ENCODE measurements at regions not wholly inside any gene's neighbourhood (a gene's known extent, or its start where the extent isn't known, plus 50 kb on each side); places are given as distances from the start of the nearest gene placed in this dataset.
"Not testable (repeated sequence)": the region's sequence is repeated elsewhere in the genome, so short reads cannot be mapped to it uniquely, and the experiment has no call there.

DNA sequence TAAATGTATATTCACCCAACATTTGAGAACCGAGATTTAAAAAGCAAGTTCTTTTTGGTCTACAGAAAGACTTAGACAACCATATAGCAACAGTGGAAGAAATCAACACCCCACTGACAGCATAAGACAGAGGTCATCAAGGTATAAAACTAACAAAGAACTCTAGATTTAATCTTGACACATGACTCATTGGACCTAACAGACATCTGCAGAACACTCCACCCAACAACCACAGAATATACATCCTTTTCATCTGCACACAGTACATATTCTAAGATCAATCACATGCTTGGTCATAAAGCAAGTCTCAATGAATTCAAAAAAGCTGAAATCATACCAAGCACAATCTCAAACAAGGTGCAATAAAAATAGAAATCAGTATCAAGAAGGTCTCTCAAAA lies 65.8 kb downstream of the SPIN4 start:
- no peak for DNase-seq (ENCODE audit: low read depth, low spot score)

- no peak for DNase-seq (ENCODE audit: low read depth, low spot score)
Observed at GRCh38 chrX:63284659-63285058, 66.5 kb downstream of the SPIN4 start.

GRCh38 chrX:63283348-63283747 lies 67.8 kb downstream of the SPIN4 start:
- no peak for DNase-seq (ENCODE audit: low read depth, low spot score)

- DNase-seq (ENCODE audit: low read depth, low spot score) = no peak
Observed at GRCh38 chrX:63282828-63283227, 68.3 kb downstream of the SPIN4 start.

- DNase-seq (ENCODE audit: low read depth, low spot score) = no peak
Observed at GRCh38 chrX:63282077-63282476, 69.1 kb downstream of the SPIN4 start.

- DNase-seq (ENCODE audit: low read depth, low spot score) = no peak
Observed at GRCh38 chrX:63281465-63281864, 69.7 kb downstream of the SPIN4 start.

DNA sequence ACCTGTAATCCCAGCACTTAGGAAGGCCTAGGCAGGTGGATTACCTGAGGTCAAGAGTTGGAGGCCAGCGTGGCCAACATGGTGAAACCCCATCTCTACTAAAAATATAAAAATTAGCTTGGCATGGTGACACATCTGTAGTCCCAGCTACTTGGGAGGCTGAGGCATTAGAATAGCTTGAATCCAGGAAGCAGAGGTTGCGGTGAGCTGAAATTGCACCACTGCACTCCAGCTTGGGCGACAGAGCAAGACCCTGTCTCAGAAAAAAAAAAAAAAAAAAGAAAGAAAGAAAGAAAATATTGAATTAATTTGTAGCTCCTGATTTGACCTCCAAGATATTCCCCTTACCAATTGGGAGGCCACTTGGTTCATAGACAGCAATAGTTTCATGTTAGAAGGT lies 73.7 kb downstream of the SPIN4 start:
- DNase-seq (ENCODE audit: low read depth, low spot score) = not testable (repeated sequence)

- DNase-seq (ENCODE audit: low read depth, low spot score) = no peak
Observed at GRCh38 chrX:63275127-63275526, 76.0 kb downstream of the SPIN4 start.

GRCh38 chrX:63270873-63271272 lies 80.3 kb downstream of the SPIN4 start:
- no peak for DNase-seq (ENCODE audit: low read depth, low spot score)

DNA sequence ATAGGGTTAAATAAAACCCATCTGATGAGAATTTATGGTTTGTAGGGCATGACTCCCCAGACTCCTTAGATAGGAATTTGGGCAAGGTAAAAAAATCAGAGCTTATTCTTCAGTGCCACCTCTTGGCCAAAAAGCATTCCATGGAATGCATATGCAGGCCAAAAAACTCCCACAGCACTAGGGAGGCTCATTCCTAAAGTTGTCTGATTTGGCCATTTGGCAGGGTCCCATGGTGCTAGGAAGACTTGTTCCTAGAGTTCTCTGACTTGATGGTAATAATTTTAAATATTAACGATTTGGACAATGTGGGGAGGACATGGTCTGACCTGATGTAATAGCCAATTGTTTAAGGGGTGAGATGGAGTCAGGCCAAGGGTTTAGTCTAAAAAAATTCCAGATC lies 93.0 kb downstream of the SPIN4 start:
- DNase-seq (ENCODE audit: low read depth, low spot score) = no peak

- DNase-seq (ENCODE audit: low read depth, low spot score) = peak; percentile 76
Observed at GRCh38 chrX:63250253-63250868, 100.8 kb downstream of the SPIN4 start.

- not testable (repeated sequence) for DNase-seq (ENCODE audit: low read depth, low spot score)
Observed at GRCh38 chrX:63242689-63243088, 108.4 kb downstream of the SPIN4 start.

DNA sequence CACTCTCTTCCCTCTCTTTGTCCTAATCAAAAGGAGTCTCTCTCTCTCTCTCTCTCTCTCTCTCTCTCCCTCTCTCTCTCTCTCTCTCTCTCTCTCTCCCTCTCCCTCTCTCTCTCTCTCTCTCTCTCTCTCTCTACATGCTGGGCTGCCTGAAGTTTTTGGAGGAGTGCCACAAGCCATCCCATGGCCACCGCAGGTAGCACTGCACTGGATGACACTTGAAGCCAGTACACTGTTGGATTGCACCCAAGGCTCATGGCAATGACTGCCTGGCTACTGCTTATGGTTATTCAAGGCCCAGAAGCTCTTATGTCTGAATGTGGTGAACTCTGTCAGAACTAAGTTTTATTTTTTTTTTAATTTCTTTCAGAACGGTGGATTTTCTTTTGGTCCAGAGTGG lies 115.2 kb downstream of the SPIN4 start:
- DNase-seq (ENCODE audit: low read depth, low spot score) = not testable (repeated sequence)

- DNase-seq (ENCODE audit: low read depth, low spot score) = not testable (repeated sequence)
Observed at GRCh38 chrX:63233013-63233412, 118.1 kb downstream of the SPIN4 start.

DNA sequence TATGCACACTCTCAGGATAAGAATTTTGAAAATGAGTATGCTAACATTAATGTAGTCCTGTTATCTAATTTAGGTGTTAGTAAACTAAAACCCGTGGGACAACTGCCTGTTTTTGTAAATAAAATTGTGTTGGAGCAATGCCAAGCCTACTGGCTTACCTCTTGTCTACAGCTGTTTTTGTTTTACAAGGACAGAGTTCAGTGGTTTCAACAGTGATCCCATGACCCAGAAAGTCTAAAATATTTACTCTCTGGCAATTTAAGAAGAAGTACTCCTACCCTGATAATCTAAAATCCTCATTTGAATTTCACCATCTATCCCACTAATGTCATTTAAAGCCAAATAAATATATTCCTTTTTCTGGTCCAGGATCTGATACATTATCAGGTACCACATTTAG lies 132.9 kb downstream of the SPIN4 start:
- not testable (repeated sequence) for DNase-seq (ENCODE audit: low read depth, low spot score)

- not testable (repeated sequence) for DNase-seq (ENCODE audit: low read depth, low spot score)
Observed at GRCh38 chrX:63217549-63217948, 133.6 kb downstream of the SPIN4 start.

- not testable (repeated sequence) for DNase-seq (ENCODE audit: low read depth, low spot score)
Observed at GRCh38 chrX:63209645-63210044, 141.5 kb downstream of the SPIN4 start.

DNA sequence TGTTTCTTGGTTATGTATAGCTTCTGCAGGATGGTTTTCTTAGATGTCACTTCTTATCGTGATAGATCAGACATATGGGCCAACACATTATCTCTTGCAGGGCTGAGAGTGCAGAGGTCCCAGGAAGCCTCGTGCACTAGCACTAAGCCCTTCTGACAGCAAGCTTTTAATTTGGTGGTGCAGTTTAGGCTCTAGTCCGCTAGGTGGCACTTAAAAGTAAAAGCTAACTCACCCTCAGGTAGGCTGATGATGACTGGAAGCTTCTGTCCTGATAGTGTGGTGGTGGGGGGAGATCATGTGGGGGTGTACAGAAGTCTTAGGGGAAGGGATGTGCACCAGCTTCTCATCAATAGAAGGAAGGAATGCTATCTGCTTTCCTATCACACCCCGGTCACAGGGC lies 142.0 kb downstream of the SPIN4 start:
- not testable (repeated sequence) for DNase-seq (ENCODE audit: low read depth, low spot score)

GRCh38 chrX:63204266-63205074 lies 146.7 kb downstream of the SPIN4 start:
- DNase-seq (ENCODE audit: low read depth, low spot score) = not testable (repeated sequence)

DNA sequence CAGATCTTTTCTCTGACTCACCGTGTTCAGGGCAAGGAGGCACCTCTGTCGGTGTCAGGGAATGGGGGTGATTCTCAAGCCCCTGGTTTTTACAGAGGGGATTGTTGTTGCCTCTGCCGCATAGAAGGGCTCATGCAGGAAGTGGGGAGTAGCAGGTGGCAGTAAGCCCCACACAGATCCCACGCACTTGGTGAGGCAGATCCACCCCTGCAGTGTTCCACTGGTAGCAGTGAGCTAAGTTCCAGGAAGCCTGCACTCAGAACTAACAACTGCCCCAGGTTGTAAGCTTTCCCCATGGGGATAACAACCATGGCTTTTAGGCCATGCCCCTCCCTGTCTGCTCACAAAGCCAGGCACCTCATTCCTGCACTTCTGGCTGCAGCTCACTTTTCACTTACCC lies 149.1 kb downstream of the SPIN4 start:
- DNase-seq (ENCODE audit: low read depth, low spot score) = not testable (repeated sequence)

- not testable (repeated sequence) for DNase-seq (ENCODE audit: low read depth, low spot score)
Observed at GRCh38 chrX:63198693-63199092, 152.4 kb downstream of the SPIN4 start.

DNA sequence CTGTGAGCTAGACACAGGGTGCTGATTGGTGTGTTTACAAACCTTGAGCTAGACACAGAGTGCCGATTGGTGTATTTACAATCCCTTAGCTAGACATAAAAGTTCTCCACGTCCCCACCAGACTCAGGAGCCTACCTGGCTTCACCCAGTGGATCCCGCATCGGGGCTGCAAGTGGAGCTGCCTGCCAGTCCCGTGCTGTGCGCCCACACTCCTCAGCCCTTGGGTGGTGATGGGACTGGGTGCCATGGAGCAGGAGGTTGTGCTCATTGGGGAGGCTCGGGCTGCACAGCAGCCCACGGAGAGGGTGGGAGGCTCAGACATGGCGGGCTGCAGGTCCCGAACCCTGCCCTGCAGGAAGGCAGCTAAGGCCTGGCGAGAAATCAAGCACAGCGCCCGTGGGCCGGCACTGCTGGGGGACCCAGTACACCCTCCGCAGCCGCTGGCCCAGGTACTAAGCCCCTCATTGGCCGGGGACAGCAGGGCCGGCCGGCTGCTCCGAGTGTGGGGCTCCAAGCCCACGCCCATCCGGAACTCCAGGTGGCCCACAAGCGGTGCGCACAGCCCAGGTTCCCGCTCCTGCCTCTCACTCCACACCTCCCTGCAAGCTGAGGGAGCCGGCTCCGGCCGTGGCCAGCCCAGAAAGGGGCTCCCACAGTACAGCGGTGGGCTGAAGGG lies 158.6 kb downstream of the SPIN4 start:
- DNase-seq (ENCODE audit: low read depth, low spot score) = not testable (repeated sequence)

GRCh38 chrX:63186137-63186536 lies 165.0 kb downstream of the SPIN4 start:
- no peak for DNase-seq (ENCODE audit: low read depth, low spot score)

All from astrocyte of the hippocampus (primary cell).